ENCODE measurements at regions not wholly inside any gene's neighbourhood (a gene's known extent, or its start where the extent isn't known, plus 50 kb on each side); places are given as distances from the start of the nearest gene placed in this dataset.

GRCh38 chr2:217451666-217452065, 551.1 kb downstream of the TNS1 start:
- no peak for TF ChIP-seq POLR2A (IDR thresholded peaks at IDR 0.05)
- TF ChIP-seq CTCF (IDR thresholded peaks at IDR 0.05) = no peak
